HT-29 (cell line): ENCODE measurements at regions not wholly inside any gene's neighbourhood (a gene's known extent, or its start where the extent isn't known, plus 50 kb on each side); places are given as distances from the start of the nearest gene placed in this dataset.

Source experiments
- DNase-seq: peaks from one replicate; pipeline ENCODE4 v3.0.0-alpha.2; 2015; ENCODE audit warnings: low spot score

DNA sequence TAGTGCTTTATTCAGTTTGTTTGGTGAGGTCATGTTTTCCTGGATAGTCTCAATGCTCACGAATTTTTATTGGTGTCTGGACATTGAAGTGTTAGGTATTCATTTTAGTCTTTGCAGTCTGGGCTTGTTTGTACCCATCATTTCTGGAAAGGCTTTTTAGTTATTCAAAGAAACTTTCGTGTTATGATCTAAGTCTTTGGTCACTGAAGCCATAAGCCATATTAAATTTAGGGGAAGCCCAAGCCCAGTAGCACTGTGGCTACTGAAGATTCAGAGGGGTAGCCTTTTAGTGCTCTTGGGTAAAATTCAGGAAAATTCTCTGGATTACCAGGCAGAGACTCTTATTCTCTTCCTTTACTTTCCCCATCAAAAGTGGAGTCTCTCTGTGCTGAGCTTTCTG, 56.2 kb upstream of the PEX5L start:
- no peak for DNase-seq

- DNase-seq = no peak
Measured at GRCh38 chr3:180093535-180093934, 56.8 kb upstream of the PEX5L start.

DNA sequence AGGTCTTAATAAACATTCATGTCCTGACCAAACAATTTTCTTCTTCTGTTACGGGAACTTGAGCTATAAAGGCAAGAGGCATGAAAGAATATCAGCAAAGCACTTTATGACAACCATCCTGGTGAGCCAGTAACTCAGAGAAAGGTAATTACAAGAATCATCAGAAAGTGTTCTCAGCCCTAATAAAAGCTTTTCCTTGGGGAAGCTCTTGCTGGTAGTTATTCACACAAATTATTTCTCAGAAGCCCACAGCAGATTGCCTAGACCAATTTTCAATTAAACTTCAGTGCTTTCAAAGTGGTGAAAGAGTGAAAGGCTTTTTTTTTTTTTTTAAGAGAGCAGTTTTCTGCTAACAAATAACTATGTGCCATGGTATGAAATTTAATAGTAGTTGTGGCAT, 60.9 kb upstream of the PEX5L start:
- no peak for DNase-seq

DNA sequence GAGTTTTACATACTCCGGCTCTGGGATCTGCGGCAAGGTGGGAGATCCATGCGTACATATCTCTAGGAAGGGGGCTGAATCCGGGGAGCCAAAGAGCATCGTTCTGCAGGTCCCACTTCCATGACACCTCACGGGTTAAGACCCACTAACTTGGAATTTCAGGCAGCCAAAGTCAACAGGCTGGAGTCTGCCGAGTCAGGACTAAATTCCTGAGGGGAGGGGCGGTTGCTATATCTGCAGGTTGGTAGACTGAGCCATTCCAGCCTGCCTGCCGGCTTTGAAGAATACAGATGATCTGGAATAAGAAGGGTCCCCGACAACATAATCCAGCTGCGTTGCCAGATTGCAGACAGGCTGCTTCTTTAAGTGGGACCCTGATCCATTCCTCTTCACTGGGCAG, 65.4 kb upstream of the PEX5L start:
- DNase-seq = no peak

- no peak for DNase-seq
Measured at GRCh38 chr3:180102604-180103003, 65.9 kb upstream of the PEX5L start.

- DNase-seq = no peak
Measured at GRCh38 chr3:180116203-180116602, 79.5 kb upstream of the PEX5L start.

GRCh38 chr3:180116658-180117057, 79.9 kb upstream of the PEX5L start:
- no peak for DNase-seq

DNA sequence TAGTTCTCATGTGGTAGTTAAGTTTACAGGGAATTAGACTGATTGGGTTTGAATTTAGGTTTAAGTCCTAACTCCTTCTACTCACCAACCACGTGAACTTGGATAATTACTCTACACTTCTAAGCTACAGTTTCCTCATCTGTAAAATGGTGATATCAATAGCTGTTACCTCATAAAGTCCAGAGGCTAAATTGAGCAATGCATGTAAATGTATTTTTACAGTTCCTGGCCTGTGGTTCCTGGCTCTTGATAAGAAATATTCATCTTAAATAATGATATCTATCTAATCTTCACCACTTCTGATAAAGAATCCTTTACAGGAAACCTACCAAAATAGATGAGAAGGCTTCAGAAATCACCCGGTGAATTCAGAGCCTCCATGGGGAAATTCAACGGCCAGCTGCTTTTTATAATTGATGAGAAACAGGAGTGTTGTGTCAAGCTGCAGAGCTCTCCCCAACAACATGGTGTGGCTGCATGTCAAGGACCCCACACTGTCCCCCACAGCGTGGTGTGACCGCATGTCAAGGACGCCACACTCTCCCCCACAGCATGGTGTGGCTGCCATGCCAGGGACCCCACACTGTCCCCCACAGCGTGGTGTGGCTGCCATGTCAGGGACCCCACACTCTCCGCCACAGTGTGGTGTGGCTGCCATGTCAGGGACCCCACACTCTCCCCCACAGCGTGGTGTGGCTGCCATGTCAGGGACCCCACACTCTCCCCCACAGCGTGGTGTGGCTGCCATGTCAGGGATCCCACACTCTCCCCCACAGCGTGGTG, 80.8 kb upstream of the PEX5L start:
- DNase-seq = no peak

- no peak for DNase-seq
Measured at GRCh38 chr3:180119567-180119966, 82.8 kb upstream of the PEX5L start.

DNA sequence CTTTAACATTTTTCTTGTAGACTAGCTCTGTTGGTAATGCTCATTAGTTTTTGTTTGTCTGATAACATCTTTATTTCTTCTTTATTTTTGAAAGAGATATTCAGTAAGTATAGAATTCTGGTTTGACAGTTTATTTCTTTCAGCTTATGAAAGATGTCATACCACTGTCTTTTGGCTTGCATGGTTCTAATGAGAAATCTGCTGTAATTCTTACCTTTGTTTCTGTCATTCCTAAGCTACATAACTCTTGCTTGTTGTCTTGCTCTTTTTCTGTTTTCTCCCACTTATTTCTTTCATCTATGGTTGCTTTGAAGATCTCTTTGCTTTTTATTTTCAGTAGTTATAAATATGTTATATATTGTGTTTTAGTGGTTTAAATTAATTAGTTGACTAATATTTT, 87.2 kb upstream of the PEX5L start:
- DNase-seq = no peak

DNA sequence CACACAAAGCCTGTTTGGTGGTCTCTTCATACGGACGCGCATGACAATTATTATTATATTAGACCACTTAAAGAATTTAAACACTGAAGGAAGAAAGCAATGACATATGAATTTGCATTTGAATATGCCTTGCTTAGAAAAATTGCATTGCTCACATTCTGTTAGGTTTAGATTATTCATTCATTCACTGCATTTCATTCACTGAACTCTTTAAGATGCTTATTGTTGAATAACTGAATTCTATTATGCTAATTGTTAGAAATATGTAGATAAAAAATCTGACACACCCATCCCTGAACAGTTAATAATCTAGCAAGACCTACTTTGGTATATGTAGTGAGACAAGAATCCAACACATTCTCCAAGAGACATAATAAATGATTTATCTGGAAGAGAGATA, 94.4 kb upstream of the PEX5L start:
- DNase-seq = no peak

DNA sequence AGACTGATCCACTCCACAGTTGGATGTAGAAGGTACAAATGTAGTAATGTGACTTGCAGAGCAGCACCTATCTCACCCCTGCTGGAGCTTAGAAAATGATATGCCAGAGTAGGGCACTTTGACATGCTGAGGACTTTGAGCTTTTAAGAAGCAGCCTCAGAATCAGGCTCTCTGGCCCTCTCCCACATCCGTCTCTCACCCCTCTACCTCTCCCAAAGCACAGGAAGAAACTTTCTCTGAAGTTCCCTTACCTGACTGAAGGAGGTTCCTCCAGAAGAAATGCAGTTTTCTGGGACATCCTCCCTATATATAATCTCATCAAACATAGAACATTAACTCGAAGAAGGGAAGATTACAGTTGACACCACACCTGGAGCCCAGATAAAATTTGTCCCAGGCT, 98.4 kb upstream of the PEX5L start:
- DNase-seq = no peak

- DNase-seq = no peak
Measured at GRCh38 chr3:180138871-180139270, 102.1 kb upstream of the PEX5L start.

DNA sequence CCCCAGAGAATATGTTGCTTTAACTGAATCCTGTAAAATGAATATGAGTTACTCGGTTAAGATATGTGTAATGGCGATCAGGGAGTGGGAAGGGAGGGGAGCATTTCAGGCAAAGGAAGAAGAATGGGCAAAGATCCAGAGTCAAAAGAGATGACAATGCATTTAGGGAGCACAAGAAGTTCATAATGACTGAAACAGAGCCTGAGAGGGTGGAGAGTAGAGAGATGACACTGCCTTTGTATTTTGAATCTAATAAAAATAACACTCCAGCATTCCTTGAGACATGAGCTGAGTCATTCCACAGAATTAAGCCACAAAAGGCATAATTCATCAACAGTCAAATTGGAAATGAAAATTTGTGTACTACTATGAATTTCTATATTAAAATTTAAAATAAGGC, 105.3 kb upstream of the PEX5L start:
- DNase-seq = no peak

DNA sequence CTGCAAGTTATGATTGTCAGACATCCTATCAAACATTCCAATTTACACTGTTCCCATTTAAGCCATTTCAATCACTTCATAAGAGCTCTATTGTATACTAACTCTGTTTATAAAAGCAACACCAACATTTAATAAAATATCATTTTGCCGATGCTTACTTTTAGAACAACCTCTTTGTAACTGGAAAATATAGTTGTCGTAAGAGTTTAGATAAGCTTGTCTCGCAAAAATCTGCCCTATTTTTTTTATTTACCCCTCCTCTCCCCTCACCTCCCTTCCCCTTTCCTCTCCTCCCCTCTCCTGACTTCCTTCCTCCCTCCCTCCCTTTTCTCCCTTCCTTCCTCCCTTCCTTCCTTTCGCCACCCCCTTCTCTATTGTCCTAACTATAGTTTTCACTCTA, 105.7 kb upstream of the PEX5L start:
- no peak for DNase-seq

DNA sequence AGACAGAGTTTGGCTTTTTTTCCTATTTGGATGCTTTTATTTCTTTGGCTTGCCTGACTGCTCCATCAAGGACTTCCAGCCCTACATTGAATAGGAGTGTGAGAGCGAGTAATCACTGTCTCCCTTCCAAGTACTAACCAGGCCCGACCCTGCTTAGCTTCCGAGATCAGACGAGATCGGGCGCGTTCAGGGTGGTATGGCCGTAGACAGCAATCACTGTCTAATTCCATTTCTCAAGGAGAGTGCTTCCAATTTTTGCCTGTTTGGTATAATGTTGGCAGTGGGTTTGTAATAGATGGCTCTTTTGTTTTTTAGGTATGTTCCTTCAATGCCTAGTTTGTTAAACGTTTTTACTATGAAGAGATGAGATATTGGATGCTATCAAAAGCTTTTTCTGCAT, 125.0 kb upstream of the PEX5L start:
- DNase-seq = no peak

GRCh38 chr3:180175572-180175971, 138.8 kb upstream of the PEX5L start:
- DNase-seq = no peak

DNA sequence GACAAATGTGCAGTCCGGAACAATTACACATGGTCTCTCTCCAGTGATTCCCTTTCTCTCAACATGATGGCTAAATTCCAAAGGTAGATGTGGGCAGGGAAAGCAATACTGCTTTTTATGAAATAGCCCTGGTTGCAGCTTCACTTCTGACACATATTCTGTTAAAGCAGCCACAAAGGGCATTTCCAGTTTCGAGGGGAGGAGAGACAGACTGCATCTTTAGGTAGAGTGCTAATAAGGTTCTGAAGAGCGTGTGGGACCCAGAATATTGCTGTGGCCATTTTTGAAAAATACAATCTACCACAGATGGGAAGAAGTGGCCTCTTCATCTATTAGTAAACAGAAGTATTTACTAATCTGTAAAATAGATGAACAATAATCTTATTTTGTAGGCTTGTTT, 139.3 kb upstream of the PEX5L start:
- no peak for DNase-seq

DNA sequence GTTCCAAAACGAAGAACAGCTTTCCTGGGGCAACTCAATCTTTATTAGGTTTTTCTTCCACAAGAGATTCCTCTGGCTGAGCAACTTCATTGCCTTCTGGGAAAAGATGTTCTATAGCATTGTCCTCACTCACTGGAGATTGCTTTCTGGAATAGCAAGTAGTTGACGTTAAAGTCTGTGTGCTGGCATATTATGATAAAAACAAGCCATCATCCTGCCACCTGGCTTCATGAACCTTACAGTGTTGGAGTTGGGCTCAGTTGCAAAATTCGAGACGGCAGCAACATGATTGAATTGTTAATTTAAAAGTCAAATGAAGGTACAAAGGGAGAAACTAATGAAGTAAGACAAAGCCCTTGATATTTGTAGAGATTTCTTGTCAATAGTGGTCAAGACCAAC, 140.5 kb upstream of the PEX5L start:
- DNase-seq = no peak

DNA sequence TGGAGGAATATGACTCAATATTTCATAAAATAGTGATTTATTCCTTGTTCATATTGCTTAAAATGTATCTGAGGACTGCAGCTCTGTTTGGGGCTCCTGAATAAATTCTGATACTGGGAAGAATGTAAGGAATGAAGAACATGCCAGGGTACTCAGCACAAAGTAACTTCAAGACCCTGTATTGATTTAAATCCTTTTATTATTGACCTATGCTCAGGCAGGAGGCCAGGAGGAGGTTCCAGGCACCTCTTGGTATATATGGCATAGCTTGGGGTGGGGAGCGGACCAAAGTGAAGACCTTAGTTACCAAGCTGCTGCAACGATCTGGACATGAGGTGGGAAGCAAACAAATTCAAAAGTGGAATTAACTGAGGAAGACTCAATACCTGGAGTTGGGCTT, 142.8 kb upstream of the PEX5L start:
- DNase-seq = no peak

DNA sequence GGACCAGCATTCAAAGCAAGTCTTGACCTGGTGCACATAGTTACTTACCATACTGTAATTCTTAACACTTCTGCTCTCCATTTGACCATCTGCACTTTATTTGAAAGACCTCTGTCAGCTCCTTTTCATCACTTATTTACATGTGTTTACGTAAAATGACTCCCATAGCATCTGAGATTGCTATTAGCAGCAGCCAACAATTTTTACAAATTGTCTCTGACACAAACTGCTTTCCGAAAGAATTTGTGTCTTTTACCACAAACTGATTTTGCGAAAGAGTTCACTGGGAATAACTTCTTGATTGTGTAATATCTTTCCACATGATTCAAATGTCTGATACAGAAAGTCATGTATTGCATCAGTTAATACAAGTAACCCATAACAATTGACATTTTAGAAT, 144.1 kb upstream of the PEX5L start:
- DNase-seq = no peak

GRCh38 chr3:180181387-180181786, 144.7 kb upstream of the PEX5L start:
- no peak for DNase-seq

DNA sequence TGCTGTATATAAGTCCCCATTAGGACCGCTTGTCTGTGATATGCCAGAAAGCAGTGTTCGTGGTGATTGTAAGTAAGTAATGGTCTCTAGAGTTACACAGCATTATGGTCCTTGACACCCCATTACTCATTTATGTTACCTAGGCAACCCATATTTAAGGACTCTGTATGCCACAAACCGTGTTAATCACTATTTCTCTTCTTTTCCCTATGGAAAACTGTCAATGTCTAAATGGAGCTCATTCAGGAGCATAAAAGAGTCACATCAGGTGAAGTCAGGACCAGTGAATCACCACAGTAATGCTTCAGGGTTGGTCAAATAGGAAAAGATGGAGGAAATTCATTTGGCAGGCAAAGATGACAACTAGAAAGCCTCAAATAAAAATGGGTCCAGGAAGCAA, 146.6 kb upstream of the PEX5L start:
- DNase-seq = no peak

DNA sequence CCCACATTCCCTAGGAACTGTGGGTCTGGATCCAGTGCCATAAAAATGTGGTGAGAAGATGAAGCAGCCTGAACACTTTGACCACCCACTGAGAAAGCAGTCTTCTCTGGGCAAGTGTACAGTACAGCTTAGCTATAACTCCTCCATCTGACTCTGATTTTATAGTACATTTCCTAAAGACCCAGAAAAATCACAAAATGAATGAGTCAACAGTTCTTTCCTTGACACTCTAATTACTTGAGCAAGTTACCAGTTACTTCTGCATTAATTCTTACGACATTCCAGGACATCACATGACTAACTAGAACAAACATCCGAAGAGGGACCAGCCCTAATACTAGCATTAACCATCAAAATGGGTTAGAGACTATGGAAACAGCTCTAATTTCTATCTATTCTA, 148.1 kb upstream of the PEX5L start:
- no peak for DNase-seq
